ENCODE measurements at regions not wholly inside any gene's neighbourhood (a gene's known extent, or its start where the extent isn't known, plus 50 kb on each side); places are given as distances from the start of the nearest gene placed in this dataset.

- Mint-ChIP-seq H3K9me3 (no peaks in the 10 kb centered on the region), H3K36me3 (no peaks in the 10 kb centered on the region)
- DNase-seq (ENCODE audit: low spot score in 2 of 2), result no peak
These were observed 813.6 kb upstream of the ALCAM start for GRCh38 chr3:104553121-104553520.

GRCh38 chr3:104554425-104554824 is 812.3 kb upstream of the ALCAM start:
- no peak for ATAC-seq
- DNase-seq (ENCODE audit: low spot score in 2 of 2), result no peak
- Mint-ChIP-seq H3K36me3 (no peaks in the 10 kb centered on the region), H3K9me3 (no peaks in the 10 kb centered on the region), H3K27ac (no peak overlapping the region)

More at GRCh38 chr3:104553121-104553520, 813.6 kb upstream of the ALCAM start:
- no peak for ATAC-seq
- H3K27ac Mint-ChIP-seq, result no peak overlapping the region

DNA sequence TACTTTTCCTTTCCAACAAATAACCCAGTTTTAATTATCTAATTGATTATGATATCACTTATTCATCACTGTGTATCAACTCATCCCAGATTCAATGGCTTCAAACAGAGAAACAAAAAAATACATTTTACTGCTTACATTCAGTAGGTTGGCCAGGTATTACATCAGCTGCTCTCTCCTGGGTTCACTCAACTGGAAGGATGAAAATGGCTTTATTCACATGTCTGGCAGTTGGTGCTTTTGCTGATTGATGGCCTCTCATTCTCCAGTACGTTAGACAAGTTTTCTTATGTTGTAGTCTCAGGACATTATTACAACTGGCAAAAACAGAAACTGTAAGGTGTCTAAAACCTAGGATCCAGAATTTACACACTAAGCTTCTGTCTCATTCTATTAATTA is 811.0 kb upstream of the ALCAM start:
- Mint-ChIP-seq H3K27ac (no peak overlapping the region), H3K9me3 (no peaks in the 10 kb centered on the region), H3K36me3 (no peaks in the 10 kb centered on the region)
- DNase-seq (ENCODE audit: low spot score in 2 of 2), result no peak
- ATAC-seq, result no peak

- H3K9me3 Mint-ChIP-seq, result no peaks in the 10 kb centered on the region
- no peaks in the 10 kb centered on the region for H3K36me3 Mint-ChIP-seq
- no peak for ATAC-seq
- DNase-seq (ENCODE audit: low spot score in 2 of 2), result no peak
- H3K27ac Mint-ChIP-seq, result no peak overlapping the region
These were observed 810.2 kb upstream of the ALCAM start for GRCh38 chr3:104556372-104557078.

- Mint-ChIP-seq H3K9me3 (no peaks in the 10 kb centered on the region), H3K27ac (no peak overlapping the region), H3K36me3 (no peaks in the 10 kb centered on the region)
- no peak for ATAC-seq
- DNase-seq (ENCODE audit: low spot score in 2 of 2), result no peak
These were observed 805.4 kb upstream of the ALCAM start for GRCh38 chr3:104561324-104561723.

DNA sequence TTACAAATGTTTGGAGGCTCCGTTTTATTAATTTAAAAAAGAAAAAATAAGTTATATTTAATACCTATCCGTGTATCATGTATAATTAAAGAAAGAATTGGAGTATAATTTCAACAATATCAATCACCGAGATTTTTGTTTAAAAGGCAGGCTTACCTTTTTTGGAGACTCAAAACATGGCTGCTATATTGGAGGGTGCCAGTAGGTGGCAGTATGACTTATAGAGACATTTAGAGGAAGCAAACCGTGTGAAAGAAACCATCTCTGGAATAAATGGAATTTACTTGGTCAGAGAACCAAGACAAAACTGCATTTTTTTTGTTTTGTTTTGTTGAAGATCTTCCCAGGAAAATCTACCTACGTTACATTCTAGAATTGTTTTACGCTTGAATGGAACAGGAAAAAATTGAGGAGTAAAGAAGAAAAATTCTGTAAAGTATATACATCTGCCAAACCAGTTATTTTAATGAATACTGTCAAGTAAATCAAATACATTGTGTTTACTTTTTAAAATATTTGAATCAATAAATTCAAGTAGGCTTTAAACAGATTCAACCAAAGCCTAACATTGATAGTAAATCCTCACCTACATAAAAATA is 802.6 kb upstream of the ALCAM start:
- no peak overlapping the region for H3K27ac Mint-ChIP-seq
- ATAC-seq, result no peak
- DNase-seq (ENCODE audit: low spot score in 2 of 2), result peak in 1 of 2 donors; percentile 64
- H3K9me3 Mint-ChIP-seq, result no peaks in the 10 kb centered on the region
- no peaks in the 10 kb centered on the region for H3K36me3 Mint-ChIP-seq

- H3K27ac Mint-ChIP-seq, result no peak overlapping the region
- no peaks in the 10 kb centered on the region for H3K9me3 Mint-ChIP-seq
- DNase-seq (ENCODE audit: low spot score in 2 of 2), result no peak
- no peaks in the 10 kb centered on the region for H3K36me3 Mint-ChIP-seq
- no peak for ATAC-seq
These were observed 800.7 kb upstream of the ALCAM start for GRCh38 chr3:104566054-104566453.

DNA sequence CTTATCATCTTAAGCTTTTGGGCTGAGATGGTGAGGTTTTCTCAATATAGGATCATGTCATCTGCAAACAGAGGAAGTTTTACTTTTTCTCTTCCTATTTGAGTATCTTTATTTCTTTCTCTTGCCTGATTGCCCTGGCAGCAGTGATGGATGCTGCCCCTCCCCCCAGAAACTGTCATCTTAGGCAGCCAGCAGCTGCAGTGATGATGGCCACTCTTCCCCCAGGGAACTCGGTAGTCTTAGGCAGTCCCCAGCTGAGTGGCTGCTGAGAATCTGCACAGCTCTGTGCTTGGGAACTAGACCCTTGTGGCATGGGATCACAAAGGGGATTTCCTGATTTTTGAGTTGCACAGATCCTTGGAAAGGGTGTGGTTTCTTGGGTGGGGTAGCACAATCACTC is 791.1 kb upstream of the ALCAM start:
- ATAC-seq, result no peak
- peaks cover 14 to 17% of the 10 kb centered on the region in 2 donors for H3K9me3 Mint-ChIP-seq
- DNase-seq (ENCODE audit: low spot score in 2 of 2), result no peak
- peaks cover 0 to 36% of the 10 kb centered on the region in 2 donors for H3K36me3 Mint-ChIP-seq
- H3K27ac Mint-ChIP-seq, result no peak overlapping the region

- H3K27ac Mint-ChIP-seq, result no peak overlapping the region
- ATAC-seq, result no peak
- no peak for DNase-seq (ENCODE audit: low spot score in 2 of 2)
- peaks cover 14 to 17% of the 10 kb centered on the region in 2 donors for H3K9me3 Mint-ChIP-seq
- peaks cover 0 to 36% of the 10 kb centered on the region in 2 donors for H3K36me3 Mint-ChIP-seq
These were observed 788.2 kb upstream of the ALCAM start for GRCh38 chr3:104578558-104578957.

DNA sequence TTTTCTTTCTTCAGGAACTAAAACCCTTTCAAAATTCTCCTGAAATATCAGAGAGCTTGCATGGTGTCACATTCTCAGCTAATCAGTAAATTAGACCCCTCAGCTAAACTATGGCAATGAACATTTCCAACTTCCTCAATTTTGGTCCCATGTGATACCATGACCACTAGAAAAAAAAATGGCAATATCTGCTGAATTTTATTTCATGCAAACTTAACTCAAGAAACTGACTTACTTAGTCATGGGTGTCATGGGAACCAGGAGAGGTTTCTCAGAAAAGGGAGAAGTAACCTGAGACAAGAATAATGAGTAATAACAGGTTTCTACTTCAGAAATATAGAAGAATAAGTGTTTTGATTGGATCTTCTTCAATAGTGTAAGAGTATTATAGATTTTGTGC is 784.6 kb upstream of the ALCAM start:
- no peak overlapping the region for H3K27ac Mint-ChIP-seq
- no peak for ATAC-seq
- no peak for DNase-seq (ENCODE audit: low spot score in 2 of 2)
- peaks cover 0 to 25% of the 10 kb centered on the region in 2 donors for H3K36me3 Mint-ChIP-seq
- H3K9me3 Mint-ChIP-seq, result peaks cover 9 to 11% of the 10 kb centered on the region in 2 donors

DNA sequence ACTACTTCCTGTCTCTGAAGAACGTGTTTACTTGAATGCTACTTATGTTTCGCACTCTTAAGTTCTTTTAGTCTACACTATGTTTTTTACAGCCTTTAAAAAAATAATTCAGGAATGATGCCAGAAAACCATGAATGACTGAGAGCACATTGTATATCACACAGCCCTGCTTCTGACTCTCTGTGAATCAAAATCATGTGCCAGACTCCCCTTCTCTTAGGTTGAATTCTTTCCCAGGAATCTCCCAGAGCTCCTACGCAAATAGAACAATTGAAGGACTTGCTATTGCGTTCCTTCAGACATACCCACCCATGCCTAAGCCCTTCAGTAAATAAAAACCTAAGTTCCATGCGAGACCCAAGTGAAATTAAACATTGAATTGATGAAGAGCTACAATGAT is 782.0 kb upstream of the ALCAM start:
- H3K9me3 Mint-ChIP-seq, result no peaks in the 10 kb centered on the region
- peaks cover 0 to under 1% of the 10 kb centered on the region in 2 donors for H3K36me3 Mint-ChIP-seq
- DNase-seq (ENCODE audit: low spot score in 2 of 2) (no peak), ATAC-seq (no peak)
- H3K27ac Mint-ChIP-seq, result no peak overlapping the region

- no peaks in the 10 kb centered on the region for H3K36me3 Mint-ChIP-seq
- no peak overlapping the region for H3K27ac Mint-ChIP-seq
- ATAC-seq, result no peak
- no peak for DNase-seq (ENCODE audit: low spot score in 2 of 2)
- H3K9me3 Mint-ChIP-seq, result no peaks in the 10 kb centered on the region
These were observed 780.4 kb upstream of the ALCAM start for GRCh38 chr3:104586344-104586743.

DNA sequence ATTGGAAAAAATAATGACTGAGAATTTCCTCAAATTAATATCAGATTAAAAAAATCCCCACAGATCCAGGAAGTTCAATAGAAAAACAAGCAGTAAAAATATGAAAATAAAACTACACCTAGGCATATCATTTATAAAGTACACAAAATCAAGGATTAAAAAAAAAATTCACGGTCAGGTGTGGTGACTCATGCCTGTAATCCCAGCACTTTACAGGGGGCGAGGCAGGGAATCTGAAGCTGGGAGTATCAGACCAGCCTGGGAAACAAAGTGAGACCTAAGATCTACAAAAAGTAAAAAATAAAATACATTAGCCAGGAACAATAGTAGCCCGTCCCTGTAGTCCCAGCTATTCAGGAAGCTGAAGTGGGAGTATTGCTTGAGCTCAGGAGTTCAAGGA is 778.3 kb upstream of the ALCAM start:
- no peak for DNase-seq (ENCODE audit: low spot score in 2 of 2)
- no peak for ATAC-seq
- Mint-ChIP-seq H3K9me3 (no peaks in the 10 kb centered on the region), H3K27ac (no peak overlapping the region), H3K36me3 (no peaks in the 10 kb centered on the region)

- H3K9me3 Mint-ChIP-seq, result no peaks in the 10 kb centered on the region
- H3K27ac Mint-ChIP-seq, result no peak overlapping the region
- no peaks in the 10 kb centered on the region for H3K36me3 Mint-ChIP-seq
- ATAC-seq (no peak), DNase-seq (ENCODE audit: low spot score in 2 of 2) (no peak)
These were observed 774.9 kb upstream of the ALCAM start for GRCh38 chr3:104591776-104592175.

- DNase-seq (ENCODE audit: low spot score in 2 of 2) (no peak), ATAC-seq (no peak)
- Mint-ChIP-seq H3K27ac (no peak overlapping the region), H3K9me3 (no peaks in the 10 kb centered on the region), H3K36me3 (no peaks in the 10 kb centered on the region)
These were observed 772.2 kb upstream of the ALCAM start for GRCh38 chr3:104594491-104594890.

- Mint-ChIP-seq H3K9me3 (no peaks in the 10 kb centered on the region), H3K36me3 (no peaks in the 10 kb centered on the region), H3K27ac (no peak overlapping the region)
- DNase-seq (ENCODE audit: low spot score in 2 of 2), result no peak
- ATAC-seq, result no peak
These were observed 770.7 kb upstream of the ALCAM start for GRCh38 chr3:104596054-104596453.

DNA sequence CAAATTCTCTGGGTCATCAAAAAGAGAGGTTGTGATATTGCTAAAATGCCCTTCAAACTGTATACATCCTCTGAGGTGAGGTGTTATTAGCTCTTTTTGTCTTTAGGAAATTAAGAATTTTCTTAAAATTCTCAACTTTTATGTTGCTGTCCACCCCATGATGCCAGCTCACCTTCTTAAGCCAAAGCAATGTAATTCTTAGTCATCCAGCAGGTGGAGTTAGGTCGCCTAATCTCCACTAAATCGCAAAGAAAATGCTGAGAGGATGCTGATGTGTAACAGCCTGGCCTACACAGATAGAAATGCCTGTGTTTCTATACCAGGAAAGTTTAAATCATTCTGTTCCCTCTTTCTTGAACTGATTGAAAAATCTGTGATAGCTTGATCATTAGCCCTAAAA is 770.2 kb upstream of the ALCAM start:
- ATAC-seq (peak in 1 of 2 donors; percentile 58), DNase-seq (ENCODE audit: low spot score in 2 of 2) (no peak)
- no peaks in the 10 kb centered on the region for H3K9me3 Mint-ChIP-seq
- H3K27ac Mint-ChIP-seq, result no peak overlapping the region
- H3K36me3 Mint-ChIP-seq, result no peaks in the 10 kb centered on the region

DNA sequence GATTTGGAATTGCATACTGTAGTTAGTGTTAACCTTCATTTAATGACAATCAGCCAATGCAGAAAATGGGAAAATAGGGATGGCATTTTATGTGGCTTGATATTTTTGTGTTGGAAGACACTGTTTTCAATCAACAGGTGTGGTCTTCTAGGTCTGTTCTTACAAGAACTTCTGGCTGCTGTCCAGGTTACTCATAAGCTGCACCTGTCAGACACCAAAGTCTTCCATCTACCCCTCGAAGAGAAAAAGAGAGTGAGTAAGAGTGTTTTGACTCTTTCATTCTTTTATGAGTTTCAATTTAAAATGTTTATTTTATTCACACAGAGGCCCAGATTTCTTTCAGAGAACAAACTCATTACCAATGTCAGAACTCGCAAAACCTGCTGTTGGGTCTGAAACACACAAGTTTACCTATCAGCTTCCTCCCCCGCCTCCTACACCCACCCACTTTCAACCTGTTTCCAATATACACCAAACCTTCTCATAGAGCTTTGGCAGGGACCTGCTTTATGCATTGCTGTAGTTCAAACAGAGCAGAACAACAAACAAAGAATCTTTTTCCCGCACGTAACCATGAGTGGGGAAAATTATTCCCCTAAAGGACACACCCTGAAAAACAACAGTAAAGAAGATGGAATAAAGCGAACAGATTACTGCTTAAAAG is 767.7 kb upstream of the ALCAM start:
- no peak overlapping the region for H3K27ac Mint-ChIP-seq
- peak in 1 of 2 donors; percentile 82 for ATAC-seq
- no peak for DNase-seq (ENCODE audit: low spot score in 2 of 2)
- no peaks in the 10 kb centered on the region for H3K9me3 Mint-ChIP-seq
- no peaks in the 10 kb centered on the region for H3K36me3 Mint-ChIP-seq

All from activated naive CD4-positive, alpha-beta T cell treated with anti-CD3 and anti-CD28 coated beads, Interleukin-2, amount 50 U/mL, for 72 hours (primary cell).